ENCODE measurements at regions not wholly inside any gene's neighbourhood (a gene's known extent, or its start where the extent isn't known, plus 50 kb on each side); places are given as distances from the start of the nearest gene placed in this dataset.

DNA sequence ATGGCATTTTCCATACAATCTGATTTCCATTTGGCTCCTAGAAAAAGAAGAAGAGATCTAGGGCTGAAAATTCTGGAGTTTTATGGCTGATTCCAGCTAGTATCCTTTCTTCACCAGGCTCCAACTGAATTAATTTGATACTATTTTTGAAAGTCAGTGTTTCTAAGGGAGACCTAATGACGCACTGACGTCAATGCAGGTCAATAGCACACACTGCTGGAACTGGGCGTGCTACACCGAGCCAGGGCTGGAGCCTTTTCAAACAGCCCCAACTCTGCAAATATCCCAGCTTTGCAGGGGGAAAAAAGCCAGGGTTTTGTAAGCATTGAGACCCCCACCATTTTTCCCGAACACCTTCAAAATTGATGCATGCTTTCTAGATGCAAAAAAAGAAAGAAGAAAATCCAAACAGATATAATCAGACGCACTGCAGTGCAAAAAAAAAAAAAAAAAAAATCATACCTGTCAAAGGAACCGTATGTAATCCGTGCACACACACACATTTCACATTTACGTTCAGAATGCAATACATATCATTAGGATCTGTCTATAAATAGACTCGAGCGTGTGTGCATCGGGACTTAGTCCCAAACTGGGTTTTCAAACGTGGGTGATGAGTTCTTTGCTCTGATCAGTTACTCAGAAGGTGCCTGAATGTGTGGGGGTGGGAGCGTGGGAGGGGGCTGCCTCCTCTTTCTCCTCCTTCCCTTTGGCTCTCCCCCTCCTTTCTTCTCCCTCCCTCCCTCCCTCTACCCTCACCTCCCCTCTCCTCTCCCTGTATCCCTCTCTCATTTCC lies 124.5 kb upstream of the HSD17B12 start:
- TF ChIP-seq EZH2 (IDR thresholded peaks at IDR 0.05) (no peak), POLR2AphosphoS5 (IDR thresholded peaks at IDR 0.05; ENCODE audit: borderline replicate concordance, low read depth, low read length) (no peak), FOXP2 (optimal IDR thresholded peaks at IDR 0.05; ENCODE audit: control extremely low read depth, extremely low read length, insufficient read depth) (no peak)
